Activated CD4-positive, alpha-beta T cell treated with anti-CD3 and anti-CD28 coated beads, Interleukin-10, Interleukin-2, amounts not matched to agents 100 ng/mL and 50 ng/mL, durations not matched to agents 16 hours and 8 hours (primary cell): ENCODE measurements at regions not wholly inside any gene's neighbourhood (a gene's known extent, or its start where the extent isn't known, plus 50 kb on each side); places are given as distances from the start of the nearest gene placed in this dataset.

ENCODE experiments used
- DNase-seq: peaks from one replicate; pipeline ENCODE4 v3.0.0-alpha.2; 2020

DNA sequence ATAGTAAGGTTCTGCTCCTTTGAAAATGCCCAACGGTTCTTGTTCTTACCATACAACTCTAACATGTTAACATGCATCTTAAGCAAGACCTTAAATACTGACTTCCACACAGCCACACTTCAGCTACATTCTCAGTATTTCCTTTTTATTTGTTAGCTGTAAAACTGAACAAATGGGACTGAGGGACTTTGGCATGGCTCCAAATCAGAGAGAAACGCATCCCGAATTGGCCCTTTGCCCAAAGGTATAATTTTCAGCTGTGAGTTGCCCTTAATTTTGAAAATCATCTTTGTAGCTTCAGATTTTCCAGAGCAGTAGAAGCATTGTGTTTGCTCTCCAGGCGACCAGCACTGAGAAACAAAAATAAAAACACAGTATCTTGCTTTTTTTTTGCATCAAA, 56.4 kb downstream of the NEUROD6 start:
- DNase-seq = no peak

DNA sequence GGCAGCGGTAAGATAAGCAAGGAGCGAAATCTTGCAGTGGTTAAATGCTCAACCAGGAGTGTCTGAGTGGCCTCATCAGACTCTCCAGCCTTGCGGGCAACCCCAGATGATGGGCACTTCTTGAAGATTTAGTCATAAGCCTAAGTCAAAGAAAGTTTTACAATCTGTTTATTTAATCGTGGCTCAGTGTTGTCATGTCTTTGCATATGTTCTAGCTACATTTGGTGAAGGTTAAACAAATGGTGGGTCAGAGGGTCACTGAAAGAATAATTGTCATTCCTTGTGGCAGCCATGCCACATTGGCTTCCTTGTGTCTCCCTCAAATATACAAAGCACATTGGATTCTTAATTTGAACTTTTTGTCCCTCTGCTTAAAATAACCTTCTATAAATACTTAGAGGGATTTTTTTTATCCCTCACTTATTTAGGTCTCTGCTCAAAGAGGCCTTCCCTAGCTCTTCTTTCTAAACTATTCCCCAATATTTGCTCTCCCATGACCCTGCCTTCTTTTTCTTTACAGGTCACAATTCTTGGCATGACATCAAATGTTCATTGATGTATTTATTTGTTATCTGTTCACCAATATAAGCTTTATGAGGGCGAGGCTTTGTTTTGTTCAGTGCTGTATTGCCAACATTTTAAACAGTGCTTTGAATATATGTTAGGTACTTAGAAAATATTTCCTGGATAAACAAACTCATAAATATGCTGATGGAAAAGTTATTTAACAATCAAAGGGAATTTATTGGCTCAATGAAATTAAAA, 68.7 kb downstream of the NEUROD6 start:
- DNase-seq = no peak

DNA sequence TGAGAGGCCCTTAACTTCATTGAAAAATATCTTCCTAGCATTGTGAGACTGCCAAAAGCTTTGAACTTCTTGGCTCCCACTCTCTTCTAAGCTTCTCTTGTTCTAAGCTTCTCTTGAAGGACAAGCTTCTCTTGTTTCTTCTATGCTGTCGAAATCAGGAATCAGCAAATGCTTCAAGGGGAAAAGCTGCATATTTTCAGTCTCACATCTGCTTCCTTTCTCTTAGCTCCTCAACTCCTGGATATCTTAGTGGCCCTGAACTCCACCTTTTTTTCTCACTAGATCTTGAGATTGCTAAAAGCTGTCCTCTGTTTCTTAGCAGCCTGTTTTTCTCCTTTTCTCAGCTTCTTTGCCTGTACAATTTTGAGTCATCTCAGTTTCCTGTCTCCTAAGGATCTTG, 73.0 kb downstream of the NEUROD6 start:
- DNase-seq = no peak

DNA sequence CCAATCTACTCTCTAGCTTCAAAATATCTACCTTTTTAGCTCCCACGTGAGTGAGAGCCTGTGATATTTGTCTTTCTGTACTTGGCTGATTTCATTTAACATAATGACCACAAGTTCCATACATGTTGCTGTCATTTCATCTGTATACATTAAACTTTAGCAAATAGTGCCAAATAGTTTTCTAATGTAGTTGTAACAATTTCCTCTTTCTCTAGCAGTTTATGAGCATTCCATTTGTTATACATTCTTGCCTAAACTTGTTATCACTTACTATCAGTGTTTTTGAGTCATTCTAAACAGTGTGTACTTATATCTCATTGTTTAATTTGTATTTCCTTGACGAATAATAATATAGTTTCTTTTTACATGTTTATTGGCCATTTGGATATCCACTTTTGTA, 77.2 kb downstream of the NEUROD6 start:
- no peak for DNase-seq

DNA sequence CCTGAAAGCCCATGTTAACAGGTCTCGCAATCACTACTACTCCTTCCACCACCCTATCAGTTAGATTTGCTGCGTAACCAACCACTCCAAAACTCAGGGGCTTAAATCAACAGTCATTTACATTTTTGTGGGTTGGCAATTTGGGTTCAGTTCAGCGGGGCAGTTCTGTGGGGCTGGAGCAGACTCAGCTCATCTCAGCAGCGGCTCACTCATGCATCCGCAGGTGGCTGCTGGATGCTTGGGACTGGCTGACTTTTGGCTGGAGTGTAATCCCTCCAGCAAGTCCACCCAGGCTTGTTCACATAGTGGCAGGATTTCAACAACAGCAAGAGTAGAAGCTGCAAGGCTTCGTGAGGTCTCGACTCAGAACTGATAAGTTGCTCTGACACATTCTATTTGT, 79.2 kb downstream of the NEUROD6 start:
- no peak for DNase-seq

DNA sequence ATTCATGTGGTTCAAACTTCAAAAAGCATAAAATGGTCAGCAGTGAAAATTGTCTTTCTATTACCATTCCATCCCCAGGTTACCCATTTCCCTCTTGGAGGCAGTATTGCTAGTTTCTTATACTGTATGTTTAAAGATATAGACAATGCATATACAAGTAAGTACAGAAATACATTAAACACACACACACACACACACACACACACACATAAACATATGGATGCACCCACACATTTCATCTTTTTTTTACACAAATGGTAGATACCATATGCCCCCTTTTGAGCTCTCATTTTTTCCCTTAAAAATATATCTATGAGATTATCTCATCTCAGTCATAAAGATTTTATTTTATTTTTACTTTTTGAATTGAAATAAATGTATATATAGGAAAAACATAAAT, 79.7 kb downstream of the NEUROD6 start:
- no peak for DNase-seq

DNA sequence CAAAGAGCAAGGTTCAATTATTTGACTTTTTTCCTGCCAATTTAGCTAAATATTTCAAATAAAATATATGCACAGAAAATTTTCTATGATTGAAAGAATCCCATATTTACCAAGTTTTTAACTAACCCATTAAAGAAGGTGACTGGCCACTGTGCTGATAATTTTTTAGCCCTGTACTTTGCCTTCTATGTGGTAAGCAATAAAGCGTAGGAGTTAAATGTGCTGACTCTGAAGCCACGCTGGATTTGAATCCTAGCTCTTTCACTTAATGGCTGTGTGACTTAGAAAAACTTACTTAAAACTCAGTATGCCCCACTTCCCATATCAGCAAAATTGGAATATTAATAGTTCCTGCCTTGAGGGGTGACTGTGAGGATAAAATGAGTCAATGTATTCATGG, 82.1 kb downstream of the NEUROD6 start:
- no peak for DNase-seq

DNA sequence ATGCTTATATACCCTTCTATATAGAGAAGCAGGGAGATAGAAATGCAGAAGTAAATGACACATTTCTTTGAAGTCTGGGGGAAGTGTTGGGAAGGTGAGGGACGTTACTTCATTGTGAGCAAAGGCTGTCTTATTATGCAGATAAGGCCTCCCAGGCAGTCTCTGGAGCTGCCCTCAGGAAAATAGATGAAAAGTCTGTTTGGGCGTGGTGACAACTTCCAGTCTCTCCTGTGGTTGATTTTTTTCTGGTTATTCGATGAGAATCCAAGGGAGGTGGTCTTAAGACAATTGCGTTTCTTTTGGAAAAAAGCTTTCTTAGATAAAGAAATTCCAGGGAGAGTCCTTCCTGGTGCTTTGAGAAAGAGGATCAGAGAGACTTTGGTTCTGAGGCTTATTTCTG, 84.0 kb downstream of the NEUROD6 start:
- no peak for DNase-seq

DNA sequence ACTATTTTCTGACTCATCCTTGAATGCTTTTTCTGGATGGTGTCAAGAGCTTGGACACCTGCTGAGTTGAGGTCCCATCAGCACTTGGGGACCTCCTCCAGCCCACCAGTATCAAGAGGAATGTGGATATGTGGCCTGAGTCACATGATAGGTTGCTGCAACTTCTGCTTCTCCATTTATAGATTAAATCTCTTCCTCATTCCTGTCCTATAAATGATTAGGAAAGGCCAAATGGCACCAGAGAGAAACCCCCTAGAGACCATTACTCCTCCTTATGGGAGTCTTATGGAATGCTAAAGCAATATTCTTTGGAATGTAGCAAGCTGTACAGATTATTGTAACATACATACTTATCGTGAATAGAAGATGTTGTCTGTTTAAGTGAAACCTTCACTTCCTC, 85.6 kb downstream of the NEUROD6 start:
- DNase-seq = no peak

DNA sequence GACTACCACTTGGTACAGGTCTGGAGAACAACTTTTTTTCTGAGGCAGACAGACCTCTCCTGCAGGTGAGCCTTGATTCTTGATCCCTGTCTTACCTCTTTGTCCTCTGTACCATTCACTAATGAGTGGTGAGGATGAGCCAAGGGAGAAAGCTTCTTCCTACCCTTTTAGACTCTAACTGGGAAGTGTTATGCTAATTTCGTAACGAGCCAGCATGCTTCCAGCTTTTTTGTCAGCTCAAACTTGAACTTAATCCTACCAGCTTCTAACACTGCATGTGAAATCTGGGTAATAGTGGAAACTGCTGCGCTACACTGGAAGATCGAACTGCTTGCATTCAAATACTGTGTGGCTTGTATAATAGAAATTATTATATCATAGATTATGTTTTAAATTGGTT, 87.0 kb downstream of the NEUROD6 start:
- no peak for DNase-seq

DNA sequence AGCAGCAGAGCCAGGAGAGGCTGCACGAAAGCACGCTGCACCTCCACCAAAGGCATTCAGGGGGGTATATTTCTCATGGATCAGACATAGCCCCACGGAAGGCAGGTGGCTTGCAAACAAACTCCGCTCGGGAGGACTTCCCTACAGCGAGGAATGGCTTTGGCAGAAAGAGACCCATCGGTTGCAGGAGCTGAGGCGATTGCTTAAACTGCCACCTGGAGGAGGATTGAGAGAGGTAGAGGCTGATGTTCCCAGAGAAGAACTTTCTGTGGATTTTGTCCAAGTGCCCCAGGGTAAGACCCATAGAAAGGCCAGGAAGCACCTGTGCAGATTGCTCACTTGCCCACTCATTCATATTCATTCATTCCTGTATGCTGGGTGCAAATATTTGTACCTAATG, 89.1 kb downstream of the NEUROD6 start:
- no peak for DNase-seq

DNA sequence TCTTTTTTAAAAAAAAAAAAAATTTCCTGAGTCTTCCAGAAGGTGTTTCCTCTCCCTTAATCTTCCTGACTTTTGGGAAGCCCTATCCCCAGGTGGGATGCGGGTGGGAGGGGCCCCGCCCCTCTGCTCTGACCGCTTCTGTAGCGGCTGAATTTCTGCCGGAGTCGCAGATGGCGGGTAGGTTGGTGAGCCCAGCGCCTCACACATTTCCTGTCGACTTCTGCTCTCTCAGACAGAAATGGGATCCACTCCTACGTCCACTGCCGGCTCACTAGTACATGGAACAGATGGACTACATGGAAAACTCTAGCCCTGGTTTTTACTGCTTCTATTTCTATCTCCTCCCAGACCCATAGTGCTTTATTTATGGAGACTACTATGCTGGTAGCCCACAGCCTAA, 90.9 kb downstream of the NEUROD6 start:
- DNase-seq = no peak

DNA sequence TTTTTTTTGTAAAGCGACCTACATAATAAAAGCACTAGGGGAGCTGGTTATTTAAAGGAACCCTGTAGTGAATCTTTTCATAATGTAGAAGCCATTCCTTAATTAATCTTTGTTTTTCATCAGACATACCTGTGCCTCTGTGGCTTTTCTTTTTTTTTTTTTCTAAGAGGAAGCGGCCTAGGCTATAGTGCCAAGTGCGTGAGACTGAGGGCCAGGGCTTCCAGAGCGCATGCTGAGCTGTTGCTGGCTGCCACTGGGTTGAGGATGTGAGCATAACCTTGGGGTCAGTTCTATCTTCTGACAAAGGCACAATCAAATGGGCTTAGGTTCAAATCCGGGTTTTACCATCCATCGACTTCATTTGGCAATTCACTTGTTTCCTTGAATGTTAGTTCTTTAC, 103.7 kb downstream of the NEUROD6 start:
- DNase-seq = no peak

DNA sequence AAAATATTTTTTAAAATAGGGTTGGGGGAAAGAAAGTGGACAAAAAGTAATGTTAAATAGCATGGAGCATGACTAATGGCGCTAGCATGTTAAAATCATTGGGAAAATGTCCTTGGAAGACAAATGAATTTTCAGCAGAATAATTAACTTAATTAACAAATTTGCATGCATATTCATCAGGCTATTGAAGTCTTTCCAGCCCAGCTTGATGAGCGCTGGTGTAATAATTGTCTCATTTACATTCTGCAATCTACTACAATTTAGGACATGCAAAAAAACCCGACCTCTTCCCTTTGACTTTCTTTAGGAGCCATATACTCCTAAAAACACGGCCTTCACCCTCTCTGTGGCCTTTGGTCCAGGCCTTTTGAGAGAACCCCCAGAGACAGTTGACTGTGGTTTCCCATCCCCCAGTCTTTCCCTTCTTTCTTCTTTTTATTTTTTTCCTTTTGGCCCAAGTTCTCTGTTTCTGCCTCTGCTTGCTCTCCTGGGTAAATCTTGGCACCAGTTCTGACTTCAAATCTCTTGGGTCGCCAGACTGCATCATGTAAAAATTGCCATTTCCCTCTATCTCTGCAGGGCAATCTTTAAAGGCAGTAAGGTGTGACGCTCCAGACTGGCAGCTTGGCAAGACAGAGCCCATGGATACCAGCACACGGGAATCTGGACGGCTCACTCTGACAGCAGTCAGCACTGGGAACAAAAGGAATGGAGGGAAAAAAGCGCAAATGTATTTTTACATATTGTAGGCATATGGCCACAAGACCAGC, 105.5 kb downstream of the NEUROD6 start:
- DNase-seq = no peak

DNA sequence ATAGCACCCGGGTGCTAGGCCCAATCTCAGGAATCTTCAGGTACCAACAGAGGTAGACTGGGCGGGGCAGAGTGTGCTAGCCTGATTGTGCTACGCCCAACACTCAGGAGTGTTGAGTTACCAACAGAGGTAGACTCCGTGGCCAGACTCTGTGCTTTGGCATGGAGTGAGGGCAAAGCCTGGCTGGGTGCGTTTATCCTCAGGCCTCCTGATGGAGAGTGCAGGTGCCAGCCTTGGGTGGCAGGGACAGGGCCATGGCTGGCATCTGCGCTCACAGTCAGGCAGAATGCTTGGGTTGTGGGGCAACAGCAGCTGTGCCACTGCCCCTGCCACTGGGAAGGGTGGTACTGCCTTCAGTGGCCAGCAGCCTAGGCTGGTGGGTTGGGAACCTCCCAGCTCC, 111.6 kb downstream of the NEUROD6 start:
- no peak for DNase-seq

DNA sequence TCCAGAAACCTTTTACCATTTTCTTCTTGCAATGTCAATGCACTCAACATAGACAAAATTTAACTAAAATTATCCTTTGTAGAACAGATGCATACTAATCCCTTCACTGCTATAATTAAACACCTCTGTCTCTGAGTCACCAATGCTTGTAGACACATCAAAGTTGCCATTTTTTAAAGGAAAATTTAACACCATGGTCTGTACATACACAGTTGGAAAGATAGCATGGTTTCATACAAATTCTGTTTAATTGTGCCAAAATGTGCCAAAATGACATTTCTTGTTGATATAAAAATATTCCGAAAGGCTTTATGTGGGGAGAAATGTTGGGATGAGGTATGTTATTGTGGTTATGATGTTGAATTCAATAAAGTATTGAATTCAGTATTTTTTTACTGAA, 125.8 kb downstream of the NEUROD6 start:
- no peak for DNase-seq

DNA sequence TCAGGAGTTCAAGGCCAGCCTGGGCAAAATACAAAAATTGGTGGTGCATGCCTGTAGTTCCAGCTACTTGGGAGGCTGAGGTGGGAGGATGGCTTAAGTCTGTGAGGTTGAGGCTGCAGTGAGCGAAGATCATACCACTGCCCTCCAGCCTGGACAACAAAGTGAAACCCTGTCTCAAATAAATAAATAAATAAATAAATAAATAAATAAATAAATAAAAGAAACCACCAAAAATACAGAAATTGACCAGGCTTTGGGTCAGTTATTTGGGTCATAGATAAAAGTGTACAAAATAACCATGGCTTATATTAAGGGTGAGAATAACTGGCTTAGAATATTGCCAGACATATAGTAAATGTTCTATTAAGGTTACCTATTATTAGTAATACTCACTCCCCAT, 129.2 kb downstream of the NEUROD6 start:
- DNase-seq = no peak

DNA sequence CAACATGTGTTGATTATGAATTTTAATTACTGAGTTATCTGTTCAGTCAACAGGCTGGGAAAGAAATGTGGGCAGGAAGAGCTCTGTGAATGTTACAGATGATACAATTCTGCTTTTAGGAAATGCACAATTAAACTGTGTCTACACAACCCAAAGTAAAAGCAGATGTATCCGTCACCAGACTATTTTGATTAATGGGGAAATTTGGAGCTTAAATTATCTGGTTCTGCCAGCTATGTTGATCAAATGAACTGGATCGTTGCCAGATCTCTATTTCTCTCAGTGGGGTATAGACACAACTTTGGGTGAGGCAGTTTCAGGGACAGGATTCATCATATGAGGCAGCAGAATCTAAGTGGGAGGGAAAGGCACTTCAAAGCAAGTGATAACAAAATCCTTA, 136.5 kb downstream of the NEUROD6 start:
- DNase-seq = no peak

DNA sequence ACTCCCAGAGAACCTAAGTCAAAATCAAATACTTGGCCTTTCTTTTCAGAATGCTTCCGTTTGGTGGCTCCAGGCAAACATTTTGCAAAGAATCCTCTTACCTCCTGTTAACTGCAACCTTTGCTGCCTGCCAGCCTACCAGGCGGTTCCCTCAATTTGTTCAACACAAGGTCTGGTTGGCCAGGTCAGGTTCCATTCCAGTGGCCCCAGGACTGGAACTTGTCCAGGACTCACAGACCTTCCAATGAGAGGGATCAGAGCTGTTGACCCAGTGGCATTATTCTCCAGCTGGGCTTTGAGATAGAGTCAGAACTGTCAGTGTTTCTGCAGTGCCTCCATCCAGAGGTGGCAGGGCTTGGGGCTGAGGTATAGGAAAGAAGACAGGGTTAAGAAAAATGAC, 137.0 kb downstream of the NEUROD6 start:
- no peak for DNase-seq

DNA sequence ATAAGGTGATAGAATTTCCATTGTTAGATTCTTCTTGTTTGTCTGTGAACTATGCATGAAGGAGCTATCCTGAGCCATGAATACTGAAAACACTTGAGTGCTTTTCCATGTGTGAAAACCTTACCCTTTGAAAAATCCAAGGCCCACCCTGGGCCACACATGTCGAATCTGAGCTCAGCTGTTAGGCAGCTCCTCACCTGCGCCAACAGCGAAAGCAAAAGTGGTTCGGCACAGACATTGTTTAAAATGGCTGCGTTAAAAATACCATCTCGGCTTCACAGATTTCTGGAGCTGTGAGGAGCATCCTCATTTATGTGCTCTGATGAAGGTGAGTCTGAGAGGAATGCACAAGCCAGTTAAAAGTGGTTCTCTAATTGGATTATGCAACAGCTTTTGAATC, 137.7 kb downstream of the NEUROD6 start:
- DNase-seq = no peak

DNA sequence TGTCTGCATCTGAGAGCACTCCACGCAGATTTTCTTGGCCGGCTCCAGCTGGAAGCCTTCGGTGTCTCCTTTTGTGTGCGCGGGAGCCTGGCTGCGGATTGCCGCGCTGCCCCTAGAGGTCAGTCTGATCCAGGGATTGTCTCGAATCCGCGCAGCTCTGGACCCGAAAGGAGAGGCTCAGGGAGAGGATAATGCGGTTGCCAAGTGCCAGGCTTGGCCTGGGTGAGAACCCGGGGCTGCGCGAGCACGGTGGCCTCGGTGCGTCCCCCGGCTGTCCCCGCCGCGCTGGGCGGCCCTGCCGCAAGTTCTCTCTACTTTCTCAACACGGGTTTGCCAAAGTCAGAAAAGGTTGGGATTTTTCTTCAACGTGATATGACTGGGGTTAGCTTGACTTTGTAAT, 140.9 kb downstream of the ADCYAP1R1 start:
- peak; percentile 30 for DNase-seq

DNA sequence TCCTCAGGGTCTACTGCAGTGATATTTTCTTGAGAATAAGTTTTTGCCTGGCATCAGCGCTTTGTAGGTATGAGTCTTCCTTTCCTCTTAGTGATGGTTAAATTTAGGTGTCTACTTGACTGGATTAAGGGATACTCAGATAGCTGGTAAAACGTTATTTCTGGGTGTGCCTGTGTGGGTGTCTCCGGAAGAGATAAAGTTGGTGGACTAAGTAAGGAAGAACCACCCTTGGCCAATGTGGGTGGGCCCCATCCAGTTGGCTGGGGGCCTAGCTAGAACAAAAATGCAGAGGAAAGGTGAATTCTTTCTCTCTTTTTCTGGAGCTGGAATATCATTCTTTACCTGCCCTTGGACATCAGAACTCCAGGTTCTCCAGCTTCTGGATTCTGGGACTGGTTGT, 138.8 kb downstream of the ADCYAP1R1 start:
- no peak for DNase-seq

DNA sequence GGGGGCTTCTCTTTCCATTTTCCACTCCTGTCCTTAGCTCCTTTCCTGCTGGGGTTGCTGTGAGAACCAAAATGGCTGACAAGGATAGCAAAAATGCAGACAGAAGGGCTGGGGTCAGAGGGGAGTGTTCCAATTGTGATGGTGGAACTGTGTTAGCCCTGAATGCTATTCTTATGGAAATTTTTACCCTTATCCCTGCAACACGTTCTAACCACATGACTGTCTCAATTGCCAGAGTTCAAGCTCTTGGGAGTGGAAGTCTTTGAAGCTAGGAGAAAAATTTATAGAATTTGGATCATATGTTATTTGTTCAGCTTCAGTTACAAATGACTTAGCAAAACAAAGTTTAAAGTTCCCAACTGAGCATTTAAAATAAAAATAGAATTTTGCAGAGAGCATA, 134.1 kb downstream of the ADCYAP1R1 start:
- no peak for DNase-seq

DNA sequence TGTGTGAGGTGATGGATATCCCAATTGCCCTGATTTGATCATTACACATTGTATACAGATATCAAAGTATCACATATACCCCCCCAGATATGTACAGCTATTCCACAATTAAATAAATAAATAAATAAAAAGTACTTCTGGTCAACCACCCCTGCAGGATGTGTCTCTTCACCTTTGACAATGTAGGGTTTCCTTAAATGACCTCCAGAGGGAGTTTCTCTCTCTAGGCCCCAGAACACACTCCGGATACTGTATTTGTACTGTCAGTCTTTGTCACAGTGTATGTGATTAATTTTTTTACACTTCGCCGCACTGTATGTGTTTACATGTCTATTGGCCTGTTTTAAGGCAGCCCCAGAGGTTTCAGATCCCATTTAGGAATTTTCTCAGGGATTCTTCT, 123.6 kb downstream of the ADCYAP1R1 start:
- DNase-seq = no peak

DNA sequence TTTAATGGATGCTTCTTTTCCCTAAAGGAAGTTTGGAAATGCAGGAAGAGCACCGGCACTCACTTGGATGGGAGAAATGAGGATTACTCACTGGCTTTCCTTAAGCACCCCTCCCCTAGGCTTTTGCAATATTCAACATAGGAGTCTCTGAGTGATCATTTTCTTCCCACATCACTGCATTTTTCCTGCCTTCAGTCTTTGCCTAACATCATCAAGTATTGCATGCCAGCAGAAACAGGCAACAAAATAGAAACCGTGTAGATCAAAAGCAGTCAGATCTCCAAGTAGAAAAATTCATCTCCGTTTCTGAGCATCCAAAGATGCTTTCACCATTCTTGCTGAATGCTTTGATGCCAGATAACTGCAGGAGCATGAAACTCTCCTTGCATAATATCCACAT, 119.9 kb downstream of the ADCYAP1R1 start:
- DNase-seq = no peak
